Mesenchymal stem cell (in vitro differentiated cells and primary cell): ENCODE measurements at regions not wholly inside any gene's neighbourhood (a gene's known extent, or its start where the extent isn't known, plus 50 kb on each side); places are given as distances from the start of the nearest gene placed in this dataset.

Experiments
- DNase-seq: peaks from one replicate; pipeline ENCODE4 v3.0.0-alpha.2; 2013
- H2AFZ ChIP-seq: one replicate; pipeline ENCODE4 v1.6.1; 2013; ENCODE audit warnings: low read depth, mild to moderate bottlenecking, control low read depth, inconsistent platforms, low read length, moderate library complexity
- H2AK5ac ChIP-seq: 2 replicates; pipeline ENCODE4 v1.6.1; 2013; ENCODE audit warnings: low read length, moderate library complexity, mild to moderate bottlenecking, inconsistent platforms; ENCODE audit not compliant: severe bottlenecking
- H2BK120ac ChIP-seq: one replicate; pipeline ENCODE4 v1.6.1; 2013; ENCODE audit warnings: low read depth, mild to moderate bottlenecking, inconsistent platforms, low read length, moderate library complexity
- H2BK12ac ChIP-seq, 2 experiments: one replicate each; pipeline ENCODE4 v1.6.1; 2013; ENCODE audit warnings: inconsistent platforms in 2 of 2, low read length in 2 of 2, mild to moderate bottlenecking in 2 of 2, moderate library complexity in 2 of 2, control low read depth in 1 of 2
- H2BK15ac ChIP-seq: one replicate; pipeline ENCODE4 v1.6.1; 2013; ENCODE audit warnings: mild to moderate bottlenecking, low read depth, inconsistent platforms; ENCODE audit not compliant: poor library complexity, severe bottlenecking
- H2BK5ac ChIP-seq: 2 replicates; pipeline ENCODE4 v1.6.1; 2013; ENCODE audit warnings: low read depth, mild to moderate bottlenecking, low read length, control low read depth, inconsistent platforms; ENCODE audit not compliant: poor library complexity, severe bottlenecking
- H3K14ac ChIP-seq, 2 experiments: one replicate each; pipeline ENCODE4 v1.6.1; 2013; ENCODE audit warnings: inconsistent platforms in 2 of 2, low read length in 2 of 2, control low read depth in 1 of 2, mild to moderate bottlenecking in 1 of 2, moderate library complexity in 1 of 2
- H3K18ac ChIP-seq, 2 experiments: one replicate each; pipeline ENCODE4 v1.6.1; 2013; ENCODE audit warnings: inconsistent platforms in 2 of 2, low read length in 2 of 2, control low read depth in 1 of 2, low read depth in 1 of 2, mild to moderate bottlenecking in 1 of 2
- H3K23ac ChIP-seq, 2 experiments: one replicate each; pipeline ENCODE4 v1.6.1; 2013; ENCODE audit warnings: inconsistent platforms in 2 of 2, low read length in 2 of 2, mild to moderate bottlenecking in 2 of 2, moderate library complexity in 2 of 2, control low read depth in 1 of 2
- H3K27ac ChIP-seq: 2 replicates; pipeline ENCODE4 v1.5.1; 2013; ENCODE audit warnings: mild to moderate bottlenecking, moderate library complexity, low read length, control low read depth, inconsistent platforms; ENCODE audit not compliant: poor library complexity, severe bottlenecking
- H3K27me3 ChIP-seq, 2 experiments: 2 replicates each; pipeline versions ENCODE4 v1.6.1 to v1.7.0; 2013; ENCODE audit warnings: low read length in 2 of 2, mild to moderate bottlenecking in 2 of 2, moderate library complexity in 2 of 2, control low read depth in 1 of 2, inconsistent platforms in 1 of 2; ENCODE audit not compliant: control insufficient read depth in 1 of 2, insufficient read depth in 1 of 2
- H3K36me3 ChIP-seq, 2 experiments: 2 replicates each; pipeline versions ENCODE4 v1.6.1 to v1.7.0; 2013; ENCODE audit warnings: low read length in 2 of 2, control low read depth in 1 of 2, inconsistent platforms in 1 of 2, low read depth in 1 of 2, mild to moderate bottlenecking in 1 of 2; ENCODE audit not compliant: insufficient read depth in 2 of 2, control insufficient read depth in 1 of 2
- H3K4ac ChIP-seq, 2 experiments: one replicate each; pipeline ENCODE4 v1.6.1; 2013; ENCODE audit warnings: inconsistent platforms in 2 of 2, low read length in 2 of 2, mild to moderate bottlenecking in 2 of 2, moderate library complexity in 2 of 2, control low read depth in 1 of 2, low read depth in 1 of 2
- H3K4me1 ChIP-seq: 2 replicates; pipeline ENCODE4 v1.6.1; 2013; ENCODE audit warnings: low read depth, low read length, control low read depth; ENCODE audit not compliant: control insufficient read depth, insufficient read depth
- H3K4me2 ChIP-seq: 2 replicates; pipeline ENCODE4 v1.6.1; 2013; ENCODE audit warnings: low read length, mild to moderate bottlenecking, inconsistent platforms; ENCODE audit not compliant: poor library complexity, severe bottlenecking
- H3K4me3 ChIP-seq, 2 experiments: 2 replicates each; pipeline versions ENCODE4 v1.5.1 to v1.7.0; 2013; ENCODE audit warnings: low read length in 2 of 2, mild to moderate bottlenecking in 2 of 2, control low read depth in 1 of 2, low read depth in 1 of 2; ENCODE audit not compliant: insufficient read depth in 1 of 2
- H3K79me1 ChIP-seq: replicated peaks from 2 replicates; pipeline ENCODE4 v1.6.1; 2013; ENCODE audit warnings: mild to moderate bottlenecking, control low read depth, low read length, inconsistent platforms; ENCODE audit not compliant: poor library complexity, severe bottlenecking
- H3K9ac ChIP-seq: 2 replicates; pipeline ENCODE4 v1.7.0; 2013; ENCODE audit warnings: mild to moderate bottlenecking, low read length, moderate library complexity
- H3K9me3 ChIP-seq: 2 replicates; pipeline ENCODE4 v1.7.0; 2013; ENCODE audit warnings: mild to moderate bottlenecking, low read length; ENCODE audit not compliant: control insufficient read depth
- H4K8ac ChIP-seq: one replicate; pipeline ENCODE4 v1.6.1; 2013; ENCODE audit warnings: inconsistent platforms, mild to moderate bottlenecking, low read length, moderate library complexity
- H4K91ac ChIP-seq: one replicate; pipeline ENCODE4 v1.6.1; 2013; ENCODE audit warnings: mild to moderate bottlenecking, low read length, inconsistent platforms
- WGBS: methylation state at CpG from one replicate; pipeline ENCODE4 v1.1.7; 2013; ENCODE audit warnings: mixed read lengths; 5-methylcytosine and 5-hydroxymethylcytosine counted together

DNA sequence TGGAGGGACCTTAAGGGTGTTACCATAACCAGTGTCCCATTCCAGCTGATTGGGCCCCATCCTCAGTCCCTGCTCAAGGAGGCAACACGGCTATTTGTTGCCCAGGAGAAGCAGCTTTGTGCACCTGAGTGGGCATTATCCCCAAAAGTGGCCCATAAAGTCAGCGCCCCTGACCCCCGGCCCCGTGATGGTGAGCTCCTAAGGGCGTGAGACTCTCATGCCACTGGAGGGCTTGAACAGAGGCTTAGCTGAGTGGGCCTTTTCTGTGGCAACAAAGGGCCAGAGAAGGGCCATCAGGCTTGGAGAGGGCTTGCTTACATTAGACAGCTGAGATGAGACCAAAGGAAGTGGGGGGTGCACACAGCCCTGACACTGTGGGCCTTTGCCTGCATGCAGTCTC, 99.2 kb upstream of the RAB6C start:
- Histone ChIP-seq H3K9ac (no peak overlapping the region), H3K27me3 (peaks cover 0 to 25% of the 10 kb centered on the region in 2 experiments), H3K27ac (no peak overlapping the region), H3K4me1 (peaks cover 3% of the 10 kb centered on the region), H2BK12ac (no peak overlapping the region), H3K14ac (no peak overlapping the region), H2AFZ (no peak overlapping the region), H2AK5ac (no peak overlapping the region), H2BK120ac (no peak overlapping the region), H3K4ac (no peak overlapping the region), H2BK15ac (no peak overlapping the region), H3K36me3 (no peaks in the 10 kb centered on the region), H4K8ac (no peak overlapping the region), H3K23ac (no peak overlapping the region), H3K79me1 (no peaks in the 10 kb centered on the region), H2BK5ac (no peak overlapping the region), H4K91ac (no peak overlapping the region), H3K4me2 (no peak overlapping the region), H3K4me3 (no peak overlapping the region), H3K18ac (no peak overlapping the region), H3K9me3 (no peaks in the 10 kb centered on the region)
- no peak for DNase-seq
- 94% methylated on average over 5 of the region's 5 CpGs for WGBS

DNA sequence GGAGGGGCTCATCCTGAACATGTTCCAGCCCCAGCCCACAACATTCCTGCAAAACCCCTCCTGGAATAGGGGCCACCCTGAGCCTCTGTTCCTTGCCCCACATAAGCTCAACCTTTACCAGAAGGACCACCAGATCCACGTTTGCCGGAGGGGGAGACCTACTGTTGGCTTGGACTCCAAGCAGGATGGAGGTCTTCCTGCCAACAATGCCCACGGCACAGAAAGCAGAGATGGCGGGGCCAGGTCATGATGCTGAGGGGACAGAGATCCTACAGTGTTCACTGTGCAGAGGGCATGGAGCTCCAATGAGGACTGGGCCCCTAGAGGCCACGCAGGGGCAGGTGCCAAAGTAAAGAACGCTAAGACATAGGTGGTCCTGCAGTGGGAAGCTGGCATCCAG, 98.5 kb upstream of the RAB6C start:
- peaks cover 0 to 29% of the 10 kb centered on the region in 2 experiments for H3K27me3 ChIP-seq
- H3K36me3 ChIP-seq = no peaks in the 10 kb centered on the region
- no peak overlapping the region for H3K23ac ChIP-seq
- no peak overlapping the region for H2BK12ac ChIP-seq
- H4K8ac ChIP-seq = no peak overlapping the region
- H4K91ac ChIP-seq = no peak overlapping the region
- H3K79me1 ChIP-seq = no peaks in the 10 kb centered on the region
- no peak overlapping the region for H3K4me3 ChIP-seq
- no peak overlapping the region for H3K9ac ChIP-seq
- no peak for DNase-seq
- no peak overlapping the region for H2BK5ac ChIP-seq
- 83% methylated on average over 6 of the region's 6 CpGs for WGBS
- no peaks in the 10 kb centered on the region for H3K9me3 ChIP-seq
- no peak overlapping the region for H2BK15ac ChIP-seq
- no peak overlapping the region for H3K14ac ChIP-seq
- H3K18ac ChIP-seq = no peak overlapping the region
- H2BK120ac ChIP-seq = no peak overlapping the region
- no peak overlapping the region for H3K4me2 ChIP-seq
- H3K27ac ChIP-seq = no peak overlapping the region
- H2AK5ac ChIP-seq = no peak overlapping the region
- H3K4ac ChIP-seq = no peak overlapping the region
- no peak overlapping the region for H2AFZ ChIP-seq
- peaks cover 3% of the 10 kb centered on the region for H3K4me1 ChIP-seq

DNA sequence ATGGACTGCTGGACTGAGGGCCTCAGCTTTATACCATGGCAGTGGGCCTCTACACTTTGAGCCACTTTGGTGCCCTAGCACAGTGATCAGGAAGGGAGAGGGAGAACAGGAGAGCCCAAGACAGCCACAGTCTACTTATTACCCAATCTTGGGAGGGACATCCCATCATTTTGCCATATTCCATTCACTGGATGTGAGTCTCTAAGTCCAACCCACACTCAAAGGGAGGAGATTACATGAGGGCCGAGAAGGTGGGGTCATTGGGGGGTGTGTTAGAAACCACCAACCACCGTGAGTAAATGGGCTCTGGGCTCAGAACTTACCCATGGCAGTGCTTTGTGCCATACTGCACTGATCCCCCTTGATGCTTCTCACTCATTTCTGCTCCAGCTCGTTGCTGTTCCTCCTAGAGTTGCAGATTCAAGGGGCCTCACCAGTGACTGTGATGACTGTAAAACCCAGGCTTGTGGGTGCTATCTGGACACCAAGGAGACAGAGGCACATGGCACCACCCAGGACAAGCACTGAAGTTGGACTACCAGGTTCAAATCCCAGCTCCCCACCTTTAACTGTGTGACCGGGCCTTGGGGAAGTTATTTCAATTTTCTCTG, 97.6 kb upstream of the RAB6C start:
- H4K8ac ChIP-seq = no peak overlapping the region
- WGBS = 46% methylated on average over 4 of the region's 4 CpGs
- no peak overlapping the region for H4K91ac ChIP-seq
- peaks cover 0 to 29% of the 10 kb centered on the region in 2 experiments for H3K27me3 ChIP-seq
- H3K4me1 ChIP-seq = no peaks in the 10 kb centered on the region
- no peak overlapping the region for H2BK15ac ChIP-seq
- no peak overlapping the region for H3K27ac ChIP-seq
- H3K4me2 ChIP-seq = no peak overlapping the region
- H3K23ac ChIP-seq = no peak overlapping the region
- H3K18ac ChIP-seq = no peak overlapping the region
- H2BK12ac ChIP-seq = no peak overlapping the region
- DNase-seq = no peak
- H2AFZ ChIP-seq = no peak overlapping the region
- no peaks in the 10 kb centered on the region for H3K79me1 ChIP-seq
- no peak overlapping the region for H2BK120ac ChIP-seq
- H3K14ac ChIP-seq = no peak overlapping the region
- H3K4me3 ChIP-seq = no peak overlapping the region
- H3K36me3 ChIP-seq = no peaks in the 10 kb centered on the region
- no peaks in the 10 kb centered on the region for H3K9me3 ChIP-seq
- H3K4ac ChIP-seq = no peak overlapping the region
- H3K9ac ChIP-seq = no peak overlapping the region
- no peak overlapping the region for H2AK5ac ChIP-seq
- no peak overlapping the region for H2BK5ac ChIP-seq

DNA sequence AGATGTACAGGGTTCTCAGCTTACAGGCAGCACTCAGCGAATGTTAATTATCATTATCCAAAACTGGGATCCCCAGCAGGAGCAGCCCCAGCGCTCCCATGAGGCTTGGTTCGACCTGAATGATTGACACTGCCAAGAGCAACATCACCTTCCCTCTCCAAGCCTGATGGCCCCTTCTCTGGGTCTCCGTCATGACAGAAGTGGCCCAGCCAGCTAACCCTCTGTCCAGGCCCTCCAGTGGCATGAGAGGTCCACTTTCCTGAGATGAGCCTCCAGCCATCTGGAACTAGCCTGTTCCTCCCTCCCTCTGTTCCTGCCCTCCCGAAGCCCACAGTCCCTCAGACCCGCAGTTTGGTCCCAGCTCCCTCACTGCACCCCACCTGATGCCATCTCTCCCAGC, 97.0 kb upstream of the RAB6C start:
- H4K8ac ChIP-seq = no peak overlapping the region
- H2BK5ac ChIP-seq = no peak overlapping the region
- H2BK15ac ChIP-seq = no peak overlapping the region

More for the DNA sequence above, 97.0 kb upstream of the RAB6C start:
- Histone ChIP-seq H3K36me3 (no peaks in the 10 kb centered on the region), H2BK120ac (no peak overlapping the region), H3K9ac (no peak overlapping the region), H3K18ac (no peak overlapping the region), H3K27ac (no peak overlapping the region), H3K27me3 (peaks cover 0 to 32% of the 10 kb centered on the region in 2 experiments), H3K4ac (no peak overlapping the region), H2AK5ac (no peak overlapping the region), H2BK12ac (no peak overlapping the region), H3K4me3 (no peak overlapping the region), H3K4me2 (no peak overlapping the region), H3K9me3 (no peaks in the 10 kb centered on the region), H3K4me1 (no peaks in the 10 kb centered on the region), H3K79me1 (no peaks in the 10 kb centered on the region), H4K91ac (no peak overlapping the region), H2AFZ (no peak overlapping the region), H3K14ac (no peak overlapping the region), H3K23ac (no peak overlapping the region)
- 64% methylated on average over 6 of the region's 6 CpGs for WGBS
- no peak for DNase-seq
